Fibroblast of skin of right quadriceps (primary cell): ENCODE measurements at regions not wholly inside any gene's neighbourhood (a gene's known extent, or its start where the extent isn't known, plus 50 kb on each side); places are given as distances from the start of the nearest gene placed in this dataset.

Experiments used
- DNase-seq: peaks from one replicate; pipeline ENCODE4 v3.0.0-alpha.2; 2013

DNA sequence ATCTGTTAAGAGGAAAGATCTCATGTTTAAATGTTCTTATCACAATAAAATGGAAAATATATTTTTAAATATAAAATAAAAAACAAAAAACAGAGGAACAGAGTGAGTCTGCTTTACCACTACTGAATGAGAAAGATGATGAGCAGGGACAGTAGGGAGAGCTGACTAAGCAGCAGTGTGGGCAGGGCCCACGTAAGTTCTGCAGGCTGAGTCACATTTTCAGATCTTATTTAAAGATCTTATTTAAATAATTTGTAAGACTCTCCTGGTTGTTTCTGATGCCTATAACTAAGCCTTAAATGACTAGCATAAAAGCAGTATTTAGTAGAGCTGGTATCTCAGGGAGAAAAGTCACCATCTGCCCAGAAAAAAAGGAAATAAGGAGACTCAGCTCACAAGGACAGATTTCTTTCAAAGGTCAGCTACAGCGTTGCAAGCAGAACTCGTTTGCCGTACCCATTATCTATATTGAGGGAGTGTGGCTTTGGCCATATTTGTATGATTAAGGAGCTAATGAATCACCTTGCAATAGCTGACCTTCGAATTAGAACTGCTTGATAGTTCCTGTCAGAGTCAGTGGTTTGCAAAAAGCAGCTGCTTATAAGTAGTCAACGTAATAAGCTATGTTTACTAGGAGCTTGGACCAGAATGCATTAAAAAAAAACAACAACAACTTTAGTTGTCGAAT lies 322.1 kb upstream of the CHAC2 start:
- peak; percentile 17 for DNase-seq

DNA sequence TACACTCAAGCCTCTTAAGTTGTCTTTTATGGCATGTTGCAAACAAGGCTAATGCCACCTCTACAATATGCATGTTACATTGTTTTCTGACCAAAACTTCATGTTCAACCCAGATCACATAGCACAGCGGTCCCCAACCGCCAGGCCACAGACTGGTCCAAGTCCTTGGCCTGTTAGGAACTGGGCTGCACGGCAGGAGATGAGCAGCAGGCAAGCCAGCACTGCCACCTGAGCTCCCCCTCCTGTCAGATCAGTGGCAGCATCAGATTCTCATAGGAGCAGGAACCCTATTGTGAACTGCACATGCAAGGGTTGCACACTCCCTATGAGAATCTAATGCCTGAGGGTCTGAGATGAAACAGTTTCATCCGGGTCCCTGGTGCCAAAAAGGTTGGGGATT lies 324.8 kb upstream of the CHAC2 start:
- no peak for DNase-seq

DNA sequence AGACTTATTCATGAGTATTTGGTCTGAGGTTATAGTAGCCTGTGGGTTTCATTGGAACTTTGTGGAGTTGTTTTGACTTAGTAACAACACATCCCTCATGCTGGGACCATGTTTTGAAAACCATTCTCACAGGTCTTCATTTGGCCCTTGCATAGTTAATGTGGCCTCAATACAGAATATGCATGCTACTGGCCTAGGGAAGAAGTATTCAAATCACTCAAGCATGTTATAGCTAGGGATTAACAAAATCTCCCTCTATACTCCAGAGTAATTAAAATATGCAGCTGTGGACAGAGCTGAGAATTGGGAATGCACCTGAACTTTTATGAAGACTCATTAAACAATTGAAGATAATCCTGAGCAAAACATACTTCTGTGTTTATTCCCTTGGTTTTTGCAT lies 325.5 kb upstream of the CHAC2 start:
- DNase-seq = no peak

DNA sequence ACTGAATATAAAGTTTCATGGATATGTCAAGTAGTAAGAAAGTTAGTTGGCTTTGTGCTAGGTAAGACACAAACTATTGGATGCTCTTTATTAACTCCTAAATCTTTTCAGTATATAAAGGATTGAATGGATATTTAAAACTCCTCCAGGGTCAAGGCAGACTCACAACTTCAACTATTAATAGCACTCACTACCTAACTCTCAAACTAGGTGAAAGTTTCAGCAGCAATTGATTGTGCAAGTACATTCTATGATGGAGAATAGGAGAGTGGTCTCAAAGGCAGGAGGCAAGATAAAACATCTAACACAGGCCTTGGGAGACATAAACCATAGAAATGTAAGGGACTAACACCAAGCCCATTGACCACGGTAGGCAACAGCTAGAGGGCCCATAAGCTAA lies 328.9 kb upstream of the CHAC2 start:
- no peak for DNase-seq

DNA sequence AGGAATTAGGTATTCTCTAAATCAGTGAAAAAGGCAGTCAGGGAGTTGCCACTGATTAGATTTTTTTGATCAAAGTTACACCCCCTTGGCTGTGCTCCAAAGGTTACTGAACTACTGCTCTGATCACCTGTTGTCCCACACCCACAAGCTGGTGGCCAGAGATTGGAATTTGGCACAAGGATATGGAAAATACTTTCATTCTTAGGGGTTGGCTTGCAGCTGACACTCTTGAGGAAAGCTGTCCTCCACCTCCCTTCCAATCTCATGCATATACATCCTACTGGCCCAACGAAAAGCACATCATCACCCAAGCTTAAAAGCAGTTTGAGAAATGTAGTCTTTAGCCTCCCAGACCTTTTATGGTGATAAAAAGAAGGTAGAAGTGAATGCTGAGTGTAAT lies 329.5 kb upstream of the CHAC2 start:
- no peak for DNase-seq

DNA sequence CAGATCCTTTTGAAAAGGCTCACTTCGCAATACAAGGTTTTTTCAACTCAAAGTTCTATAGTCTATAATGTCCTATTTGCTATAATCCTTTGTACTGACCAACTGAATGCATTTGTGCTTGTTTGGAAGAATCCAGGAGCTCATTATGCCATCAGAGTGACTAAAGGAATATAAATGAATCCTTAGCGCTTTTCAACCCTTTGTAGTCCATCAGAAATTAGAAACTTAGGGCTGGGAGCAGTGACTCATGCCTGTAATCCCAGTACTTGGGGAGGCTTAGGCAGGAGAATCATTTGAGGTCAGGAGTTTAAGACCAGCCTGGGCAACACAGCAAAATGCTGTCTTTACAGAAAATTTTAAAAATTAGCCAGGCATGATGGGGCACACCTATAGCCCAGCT lies 330.2 kb upstream of the CHAC2 start:
- no peak for DNase-seq

DNA sequence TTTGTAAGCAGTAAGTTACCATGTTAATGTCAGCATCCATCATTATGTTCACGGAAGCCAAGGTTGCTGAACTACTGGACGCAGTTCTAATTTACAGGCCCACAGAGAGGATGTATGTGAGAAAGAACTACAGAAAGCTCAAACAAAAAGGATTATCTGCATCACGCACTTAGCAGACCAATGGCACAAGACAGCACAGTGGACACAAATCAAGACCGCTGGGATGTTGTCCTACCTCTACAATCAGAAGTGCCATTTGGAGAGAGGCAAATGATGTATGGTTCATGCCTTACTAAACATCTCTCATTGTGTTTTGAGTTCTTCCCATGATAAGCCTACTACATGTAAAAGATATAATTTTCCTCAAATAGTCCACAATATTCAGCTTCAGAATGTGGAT lies 330.7 kb upstream of the CHAC2 start:
- no peak for DNase-seq

DNA sequence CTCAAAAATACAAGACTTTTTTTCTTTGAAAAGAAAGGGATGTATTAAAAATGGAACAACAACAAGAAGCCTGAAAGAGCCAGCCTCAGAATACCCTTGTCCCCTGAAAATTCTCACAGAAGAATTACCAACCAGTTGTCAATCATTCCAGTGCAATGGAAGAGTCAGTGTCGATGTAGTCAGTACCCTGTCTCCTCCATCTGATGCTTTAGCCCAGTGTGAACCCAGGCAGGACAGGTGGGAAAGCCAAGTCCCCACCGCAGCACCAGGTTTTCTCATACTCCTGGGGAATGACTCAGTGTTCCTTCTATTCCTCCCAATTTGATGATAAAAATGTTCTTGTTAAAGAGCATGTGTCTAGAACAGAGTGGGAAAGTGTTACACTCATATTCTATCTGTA lies 332.0 kb upstream of the CHAC2 start:
- DNase-seq = no peak

DNA sequence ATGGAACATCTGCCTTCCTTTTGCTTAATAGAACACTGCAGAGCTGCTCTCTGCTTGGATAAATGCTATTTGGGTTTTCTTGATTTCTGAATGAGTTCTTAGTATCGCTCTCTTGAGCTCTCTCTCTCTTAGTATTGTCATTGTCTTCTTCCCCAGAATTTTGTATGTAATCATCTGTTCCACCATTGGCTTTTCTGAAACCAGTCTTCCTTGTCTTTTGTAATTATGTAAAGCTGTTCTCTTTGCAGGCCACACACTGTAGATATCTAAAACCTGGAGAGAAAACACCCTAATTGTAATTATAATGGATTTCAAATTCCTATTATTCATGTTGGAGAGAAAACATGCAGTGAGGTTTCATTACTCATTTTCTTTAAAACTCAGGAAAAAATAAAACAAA lies 333.1 kb upstream of the CHAC2 start:
- DNase-seq = no peak

DNA sequence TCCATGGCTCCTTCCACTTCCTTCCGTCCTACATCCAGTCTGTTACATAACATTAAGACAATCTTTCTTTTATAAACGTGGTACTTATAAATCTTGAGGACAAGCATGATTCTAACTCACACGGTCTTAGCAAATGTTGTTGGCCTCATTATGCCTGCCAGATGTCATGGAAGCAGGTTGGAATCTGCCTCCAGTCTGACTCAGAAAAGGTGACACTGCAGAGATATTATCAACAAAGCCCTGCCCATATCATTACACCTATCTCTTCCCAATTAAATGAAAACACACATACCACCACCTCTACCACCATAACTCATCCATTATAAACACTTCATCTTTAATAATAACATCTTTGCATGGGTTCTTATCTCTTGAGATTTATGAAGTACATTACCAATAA lies 334.7 kb upstream of the CHAC2 start:
- DNase-seq = no peak

DNA sequence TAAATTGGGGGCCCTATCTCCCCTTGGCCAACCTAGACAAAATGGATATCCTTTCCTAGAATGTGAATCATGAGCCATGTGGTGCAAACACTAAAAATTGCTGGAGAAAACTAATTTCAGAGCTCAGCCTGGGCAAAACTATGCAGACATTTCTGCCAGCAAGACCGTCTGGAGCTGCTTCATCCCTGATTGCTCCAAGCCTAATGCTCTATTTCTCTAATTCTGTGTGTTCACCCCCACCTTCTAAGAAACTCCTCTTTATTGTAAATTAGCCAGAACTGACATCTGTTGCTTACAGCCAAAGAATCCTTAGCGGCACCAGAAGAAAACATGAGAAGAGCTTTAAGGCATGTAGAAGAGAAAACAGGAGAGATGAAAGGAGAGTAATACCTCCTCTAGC lies 337.7 kb upstream of the CHAC2 start:
- DNase-seq = no peak

DNA sequence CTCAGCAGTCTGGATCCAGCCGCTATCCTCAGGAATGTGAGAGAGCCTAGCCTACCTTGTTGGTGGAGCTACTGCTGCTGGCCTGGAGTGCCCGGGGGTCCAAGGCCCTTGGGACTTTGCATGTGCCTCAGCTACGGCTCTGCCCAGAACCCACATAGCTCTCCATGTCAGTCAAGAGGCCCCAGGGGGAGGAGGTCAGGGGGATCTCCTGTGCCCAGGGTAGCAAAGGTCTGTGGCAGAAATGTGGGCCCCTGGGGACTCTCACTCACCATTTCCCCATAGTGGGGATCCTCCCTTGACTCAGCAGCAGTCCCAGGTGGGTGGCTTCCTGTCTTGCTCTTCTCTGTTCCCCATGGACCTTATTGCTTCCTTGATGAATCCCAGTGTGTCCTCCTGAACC lies 342.7 kb upstream of the CHAC2 start:
- no peak for DNase-seq

DNA sequence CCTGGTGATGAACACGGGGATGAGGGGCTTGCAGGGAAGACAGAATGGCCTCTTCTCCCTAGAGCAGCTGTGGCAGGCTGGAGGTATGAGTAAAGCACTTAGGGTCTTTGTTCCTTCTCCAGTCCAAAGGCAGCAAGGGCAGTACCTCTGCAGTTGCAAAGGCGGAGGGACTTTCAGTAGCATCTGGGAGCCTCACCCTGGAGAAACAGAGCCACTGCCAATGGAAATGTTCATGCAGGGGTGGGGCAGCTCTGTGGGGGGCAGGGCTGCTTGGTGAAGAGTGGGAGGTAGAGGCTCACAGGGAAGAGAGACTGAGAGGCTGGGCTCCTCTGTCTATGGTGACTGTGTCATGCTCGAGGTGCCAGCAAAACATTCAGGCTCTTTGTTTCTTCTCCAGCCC lies 344.1 kb upstream of the CHAC2 start:
- no peak for DNase-seq

DNA sequence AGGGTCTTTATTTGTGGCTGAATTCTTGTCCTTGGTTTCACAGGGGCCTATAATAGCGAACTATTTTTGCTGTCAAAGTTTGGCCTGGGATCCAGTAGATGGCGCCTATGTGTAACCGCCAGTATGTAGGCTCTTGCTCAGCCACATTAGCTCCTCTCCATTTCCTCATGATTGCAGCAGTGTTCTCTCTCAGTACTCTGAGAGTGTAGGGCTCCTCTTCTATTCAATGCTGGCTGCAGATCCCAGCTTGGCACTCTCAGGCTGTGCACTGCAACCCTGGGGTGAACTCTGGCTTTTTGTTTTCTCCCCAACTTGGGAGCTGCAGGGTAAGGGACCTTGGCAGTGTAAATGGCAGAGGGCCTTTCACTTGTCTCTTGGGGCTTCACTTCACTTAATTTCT lies 344.6 kb upstream of the CHAC2 start:
- DNase-seq = peak; percentile 22

DNA sequence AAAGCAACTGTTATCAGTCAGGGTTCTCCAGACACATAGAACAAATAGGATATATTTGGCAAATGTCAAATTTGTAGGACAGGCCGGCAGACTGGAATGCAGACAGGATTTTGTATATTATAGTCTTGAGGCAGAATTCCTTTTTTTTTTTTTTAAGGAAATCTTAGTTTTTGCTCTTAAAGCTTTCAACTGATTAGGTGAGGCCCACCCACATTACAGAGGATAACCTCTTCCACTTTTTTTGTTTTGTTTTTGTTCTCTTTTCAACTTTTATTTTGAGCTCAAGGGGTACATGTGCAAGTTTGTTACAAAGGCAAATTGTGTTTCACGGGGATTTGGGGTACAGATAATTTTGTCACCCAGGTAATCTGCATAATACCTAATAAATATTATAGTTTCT lies 350.2 kb upstream of the CHAC2 start:
- DNase-seq = no peak

DNA sequence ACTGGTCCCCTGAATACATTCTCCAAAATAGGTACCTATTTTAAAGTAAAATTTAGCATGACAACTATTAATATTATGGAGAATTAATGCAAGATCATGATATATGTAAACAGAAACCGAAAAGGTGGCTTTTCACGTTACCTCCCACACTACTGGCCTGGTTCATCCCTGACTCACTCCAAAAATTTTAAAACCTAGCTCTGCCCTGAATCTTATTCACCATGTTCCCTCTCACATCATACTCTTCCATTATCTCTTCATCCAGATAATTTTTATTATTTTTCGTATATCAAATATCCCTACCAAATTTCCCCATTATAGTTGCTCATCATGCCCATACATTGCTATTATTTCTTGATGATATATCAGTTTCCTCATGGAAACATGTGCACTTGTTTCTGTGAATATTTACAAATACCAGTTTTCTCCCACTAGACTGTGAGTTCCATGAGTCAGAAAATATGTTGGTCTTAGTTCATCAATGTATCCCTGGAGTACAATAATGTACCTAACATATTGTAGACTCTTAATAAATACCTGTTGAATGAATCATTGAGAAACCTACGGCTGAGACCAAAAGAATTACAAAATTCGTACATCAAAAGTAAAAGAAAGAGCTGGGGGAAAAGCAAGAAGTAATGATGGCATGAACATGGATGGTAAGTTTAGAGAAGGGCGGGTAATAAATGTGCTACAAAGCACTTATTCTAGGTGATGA lies 360.1 kb upstream of the CHAC2 start:
- peak; percentile 9 for DNase-seq

DNA sequence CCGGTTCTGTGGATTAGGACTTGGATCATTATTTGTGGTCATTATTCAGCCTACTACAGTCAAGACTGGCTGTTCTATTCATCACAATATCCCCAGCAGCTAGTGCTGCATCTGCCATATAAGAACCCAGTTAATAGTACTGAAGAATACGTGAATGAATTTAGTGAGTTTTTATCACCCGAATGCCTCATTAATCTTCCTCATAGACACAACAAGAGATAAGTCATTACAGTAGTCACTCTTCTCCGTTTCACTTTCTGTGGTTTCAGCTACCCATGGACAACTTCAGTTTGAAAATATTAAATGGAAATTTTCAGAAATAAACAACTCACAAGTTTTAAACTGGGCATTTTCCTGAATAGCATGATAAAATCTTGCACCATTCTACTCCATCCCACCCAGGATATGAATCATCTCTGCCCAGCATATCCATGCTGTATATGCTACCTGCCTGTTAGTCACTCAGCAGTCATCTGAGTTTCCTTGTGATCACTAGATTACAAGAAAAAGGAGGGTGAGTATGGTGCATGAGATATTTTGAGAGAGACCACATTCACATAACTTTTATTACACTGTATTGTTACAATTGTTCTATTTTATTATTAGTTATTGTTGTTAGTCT lies 363.7 kb upstream of the CHAC2 start:
- peak; percentile 42 for DNase-seq

DNA sequence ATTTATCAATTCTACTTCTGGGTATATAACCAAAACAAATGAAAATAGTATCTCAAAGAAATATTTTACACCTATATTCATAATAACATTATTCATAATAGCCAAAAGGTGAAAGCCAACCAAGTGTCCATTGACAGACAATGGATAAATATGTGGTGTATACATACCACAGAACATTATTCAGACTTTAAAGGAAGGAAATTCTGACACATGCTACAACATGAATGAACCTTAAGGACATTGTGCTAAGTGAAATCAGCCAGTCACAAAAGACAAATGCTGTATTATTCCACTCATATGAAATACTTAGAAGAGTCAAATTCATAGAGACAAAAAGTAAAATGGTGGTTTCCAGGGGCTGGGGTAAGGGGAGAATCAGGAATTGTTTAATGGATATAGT lies 370.5 kb upstream of the CHAC2 start:
- DNase-seq = no peak

DNA sequence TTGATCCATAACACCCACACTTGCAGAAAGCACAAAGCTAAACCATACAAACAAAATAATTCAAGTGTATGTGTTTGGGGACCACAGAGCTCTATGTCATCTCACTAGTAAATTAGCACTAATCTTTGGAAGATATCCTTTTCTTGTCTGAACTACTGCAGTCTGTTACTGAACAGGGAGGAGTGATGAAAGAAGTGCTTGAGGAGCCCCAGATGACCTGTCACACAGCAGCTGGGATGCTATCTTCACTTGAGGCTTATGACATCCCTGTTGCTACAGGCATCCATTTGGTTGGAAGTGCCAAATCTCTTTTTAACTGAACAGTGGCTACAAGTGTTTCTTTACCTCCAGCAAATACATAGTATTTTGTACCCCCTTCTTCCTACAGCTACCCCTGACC lies 386.3 kb upstream of the CHAC2 start:
- DNase-seq = no peak

DNA sequence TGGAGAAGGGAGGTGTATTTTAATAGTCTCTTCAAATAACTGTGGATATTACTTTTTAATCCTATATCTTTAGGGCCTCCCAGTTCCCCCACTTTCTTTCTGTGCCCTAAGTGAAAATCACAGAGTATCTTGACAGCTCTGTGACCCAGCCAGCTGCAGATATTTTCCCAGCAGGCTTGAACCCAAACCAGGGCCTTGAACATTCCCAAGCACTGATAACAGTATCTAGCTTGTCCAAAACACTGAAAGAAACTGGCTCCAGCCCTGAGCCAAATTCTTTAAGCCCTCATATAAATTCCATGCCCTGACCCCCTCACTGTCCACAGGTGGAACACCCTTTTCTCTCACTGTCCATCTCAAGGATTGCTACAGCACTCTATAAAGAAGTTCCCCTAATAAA lies 388.1 kb upstream of the CHAC2 start:
- no peak for DNase-seq

DNA sequence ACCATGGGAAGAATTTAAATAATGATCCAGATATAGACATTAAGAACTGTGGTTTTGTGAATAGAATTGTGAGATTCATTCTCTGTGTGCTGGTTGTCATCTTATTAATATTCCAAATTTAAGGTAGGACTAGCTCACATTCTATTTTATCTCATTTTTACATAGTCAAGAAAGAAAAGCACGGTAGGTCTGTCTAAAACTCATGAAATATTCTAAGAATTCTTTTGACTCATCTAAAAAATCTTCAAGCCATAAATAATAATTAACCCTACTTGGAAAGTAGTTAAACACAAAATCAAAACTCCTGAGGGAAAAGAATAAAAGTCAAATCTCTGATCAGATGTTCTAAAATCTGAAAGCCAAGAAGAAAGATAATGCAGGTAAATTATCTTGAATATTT lies 388.8 kb upstream of the CHAC2 start:
- DNase-seq = no peak

DNA sequence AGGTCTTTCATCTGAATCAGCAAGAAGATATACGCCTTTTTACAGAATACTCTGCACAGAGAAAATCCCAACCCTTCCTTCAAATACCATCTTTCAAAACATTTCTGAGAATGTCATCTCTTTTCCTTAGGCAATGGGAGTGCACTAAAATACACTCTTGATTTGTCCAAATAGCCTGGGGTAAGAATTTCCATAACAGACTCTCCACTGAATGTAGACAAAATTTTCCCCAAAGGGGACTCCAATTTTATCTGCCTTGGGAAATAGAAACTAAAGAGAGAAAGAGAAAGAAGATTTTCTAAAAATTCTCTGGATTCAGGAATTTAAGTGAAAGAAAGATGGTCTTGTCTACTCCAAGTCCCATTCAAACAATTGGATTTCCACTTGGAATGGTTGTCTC lies 394.5 kb upstream of the CHAC2 start:
- no peak for DNase-seq

DNA sequence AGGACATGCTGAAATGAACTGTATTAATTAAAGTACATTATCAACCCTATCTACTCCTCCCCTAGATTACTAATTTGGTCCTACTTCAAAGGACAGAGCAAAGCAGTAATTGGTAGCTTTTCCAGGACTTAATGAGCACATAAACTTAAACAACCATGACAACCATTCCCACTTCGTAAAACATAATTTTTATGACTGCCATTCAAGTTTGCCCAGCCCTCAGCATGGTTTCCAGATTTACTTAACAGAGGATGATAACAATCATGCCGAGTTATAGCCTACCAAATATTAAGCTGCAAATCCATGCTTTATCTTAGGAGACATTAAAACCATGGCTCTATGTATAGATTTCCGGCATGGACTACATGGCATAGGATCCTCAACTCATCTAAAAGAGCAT lies 401.1 kb upstream of the CHAC2 start:
- DNase-seq = no peak

DNA sequence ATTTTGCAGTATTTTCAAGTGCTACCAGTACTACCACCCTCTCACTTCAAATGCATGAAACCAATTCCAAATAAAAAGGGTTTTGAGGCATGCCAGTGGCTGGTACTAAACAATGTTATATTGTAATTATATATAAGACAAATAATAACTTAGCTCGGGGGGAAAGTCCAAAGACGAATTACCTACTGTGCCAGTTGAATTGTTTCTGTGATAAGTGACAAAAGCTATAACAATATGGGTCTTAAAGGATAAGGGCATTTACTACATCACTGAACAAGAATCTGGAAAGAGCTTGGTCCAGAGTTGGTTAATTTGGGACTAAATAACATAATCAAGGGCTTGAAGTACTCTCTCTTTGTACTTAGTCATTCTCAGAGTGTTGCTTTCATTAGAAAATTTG lies 404.7 kb upstream of the CHAC2 start:
- no peak for DNase-seq
